ENCODE measurements at regions not wholly inside any gene's neighbourhood (a gene's known extent, or its start where the extent isn't known, plus 50 kb on each side); places are given as distances from the start of the nearest gene placed in this dataset.

GRCh38 chr6:132931313-132931712, 116.9 kb downstream of the RPS12 start:
- Histone ChIP-seq H3K9me2 (no peaks in the 10 kb centered on the region), H3F3A (replicated peaks; ENCODE audit: insufficient read depth) (no peaks in the 10 kb centered on the region), H3K4me3 (ENCODE audit: low read depth in 2 of 2, low read length in 1 of 2) (no peak overlapping the region), H3K27me3 (ENCODE audit: insufficient read depth) (no peaks in the 10 kb centered on the region), H3K9ac (no peak overlapping the region), H3K36me3 (replicated peaks in 1 of 2; ENCODE audit: control insufficient read depth in 1 of 2, insufficient read depth in 2 of 2, low read length in 1 of 2) (no peaks in the 10 kb centered on the region), H3K27ac (ENCODE audit: low read depth in 2 of 2, low read length in 1 of 2) (no peak overlapping the region), H3K4me2 (no peak overlapping the region), H4K20me1 (ENCODE audit: insufficient read depth) (no peaks in the 10 kb centered on the region), H3K4me1 (ENCODE audit: control insufficient read depth in 1 of 2, insufficient read depth in 2 of 2, low read depth in 1 of 2, low read length in 1 of 2) (peaks cover 0 to 4% of the 10 kb centered on the region in 2 experiments; a peak in 2 of 4 replicates), H3K9me3 (no peaks in the 10 kb centered on the region), H2AFZ (ENCODE audit: low read depth) (no peak overlapping the region), H3K79me2 (ENCODE audit: insufficient read depth) (no peaks in the 10 kb centered on the region)
- no peak for TF ChIP-seq RCOR1 (IDR thresholded peaks at IDR 0.05; ENCODE audit: low read length)
- TF ChIP-seq ZBTB33 (IDR thresholded peaks at IDR 0.05; ENCODE audit: borderline replicate concordance, low read depth) = no peak
- TF ChIP-seq FOXM1 (IDR thresholded peaks at IDR 0.05; ENCODE audit: low read depth) = no peak
- no peak for TF ChIP-seq MEF2A (IDR thresholded peaks at IDR 0.05; ENCODE audit: borderline replicate concordance, low read depth)
- TF ChIP-seq JUND (IDR thresholded peaks at IDR 0.05) = no peak
- TF ChIP-seq RXRA (IDR thresholded peaks at IDR 0.05; ENCODE audit: borderline replicate concordance, low read depth) = no peak
- no peak for TF ChIP-seq ELF1 (IDR thresholded peaks at IDR 0.05)
- TF ChIP-seq MXI1 (IDR thresholded peaks at IDR 0.05; ENCODE audit: low read depth, low read length) = no peak
- TF ChIP-seq RAD21 (IDR thresholded peaks at IDR 0.05; ENCODE audit: low read length) = no peak
- no peak for TF ChIP-seq TEAD4 (IDR thresholded peaks at IDR 0.05; ENCODE audit: borderline replicate concordance, insufficient read depth)
- no peak for TF ChIP-seq RFX5 (IDR thresholded peaks at IDR 0.05; ENCODE audit: low read length)
- no peak for TF ChIP-seq EZH2phosphoT487 (IDR thresholded peaks at IDR 0.05; ENCODE audit: borderline replicate concordance, low read depth)
- 66% methylated on average over 6 of the region's 6 CpGs for WGBS (ENCODE audit: low lambda C conversion rate)
- no peak for DNase-seq
- ChIA-PET POLR2A (no interaction called here), CTCF (interaction anchor here (1.7 kb wide), 1 partner anchor 101 kb away, joined by 4 read pairs; no protein-coding TSS in a partner anchor)

GRCh38 chr6:132931936-132932514, 117.7 kb downstream of the RPS12 start:
- Histone ChIP-seq H4K20me1 (ENCODE audit: insufficient read depth) (no peaks in the 10 kb centered on the region), H3K9me3 (no peaks in the 10 kb centered on the region), H3K27ac (ENCODE audit: low read depth in 2 of 2, low read length in 1 of 2) (no peak overlapping the region), H3K4me1 (ENCODE audit: control insufficient read depth in 1 of 2, insufficient read depth in 2 of 2, low read depth in 1 of 2, low read length in 1 of 2) (peaks cover 0 to 8% of the 10 kb centered on the region in 2 experiments; a peak in 2 of 4 replicates), H3K9ac (no peak overlapping the region), H2AFZ (ENCODE audit: low read depth) (no peak overlapping the region), H3F3A (replicated peaks; ENCODE audit: insufficient read depth) (no peaks in the 10 kb centered on the region), H3K36me3 (replicated peaks in 1 of 2; ENCODE audit: control insufficient read depth in 1 of 2, insufficient read depth in 2 of 2, low read length in 1 of 2) (no peaks in the 10 kb centered on the region), H3K27me3 (ENCODE audit: insufficient read depth) (no peaks in the 10 kb centered on the region), H3K79me2 (ENCODE audit: insufficient read depth) (no peaks in the 10 kb centered on the region), H3K4me3 (ENCODE audit: low read depth in 2 of 2, low read length in 1 of 2) (no peak overlapping the region), H3K9me2 (no peaks in the 10 kb centered on the region), H3K4me2 (no peak overlapping the region)
- POLR2A ChIA-PET = no interaction called here
- 52% methylated on average over 5 of the region's 5 CpGs for WGBS (ENCODE audit: low lambda C conversion rate)
- CTCF ChIA-PET = interaction anchor here (1.2 to 3.2 kb wide), 3 partner anchors 31 to 109 kb away, joined by 3 to 9 read pairs (median 4); no protein-coding TSS in a partner anchor
- DNase-seq = no peak
- TF ChIP-seq TEAD4 (IDR thresholded peaks at IDR 0.05; ENCODE audit: borderline replicate concordance, insufficient read depth) (no peak), FOSL2 (IDR thresholded peaks at IDR 0.05; ENCODE audit: borderline replicate concordance, low read depth) (no peak), MXI1 (IDR thresholded peaks at IDR 0.05; ENCODE audit: low read depth, low read length) (no peak), ZBTB33 (IDR thresholded peaks at IDR 0.05; ENCODE audit: borderline replicate concordance, low read depth) (no peak), MEF2A (IDR thresholded peaks at IDR 0.05; ENCODE audit: borderline replicate concordance, low read depth) (no peak), GATA2 (CRISPR knock-in tag; IDR thresholded peaks at IDR 0.05) (no peak), SMC3 (IDR thresholded peaks at IDR 0.05; ENCODE audit: low read depth, low read length) (no peak), CHD2 (IDR thresholded peaks at IDR 0.05; ENCODE audit: low read length, partially characterized antibody) (no peak), SIN3A (IDR thresholded peaks at IDR 0.05; ENCODE audit: borderline replicate concordance, low read depth, low read length) (no peak), POLR2AphosphoS5 (IDR thresholded peaks at IDR 0.05; ENCODE audit: low read depth, low read length) (no peak), GABPA (IDR thresholded peaks at IDR 0.05; ENCODE audit: low read depth) (no peak), NFIC (IDR thresholded peaks at IDR 0.05; ENCODE audit: borderline replicate concordance) (no peak), CTCF (IDR thresholded peaks at IDR 0.05) (no peak), RAD21 (IDR thresholded peaks at IDR 0.05; ENCODE audit: low read length) (no peak), FOXJ3 (CRISPR knock-in tag; IDR thresholded peaks at IDR 0.05) (no peak), YY1 (IDR thresholded peaks at IDR 0.05; ENCODE audit: low read depth) (no peak), EZH2phosphoT487 (IDR thresholded peaks at IDR 0.05; ENCODE audit: borderline replicate concordance, low read depth) (no peak)

Measured in SK-N-SH (cell line).